Osteoblast (primary cell): ENCODE measurements at regions not wholly inside any gene's neighbourhood (a gene's known extent, or its start where the extent isn't known, plus 50 kb on each side); places are given as distances from the start of the nearest gene placed in this dataset.

Experiments used
- DNase-seq: peaks from one replicate; pipeline ENCODE4 v3.0.0; 2011; ENCODE audit warnings: low spot score, mixed read lengths; ENCODE audit not compliant: insufficient read length; ENCODE audit errors: missing footprints
- H2AFZ ChIP-seq: 2 replicates; pipeline ENCODE4 v1.6.0; 2011; ENCODE audit warnings: mild to moderate bottlenecking, low read length
- H3K27ac ChIP-seq: 2 replicates; pipeline ENCODE4 v1.5.1; 2011; ENCODE audit warnings: mild to moderate bottlenecking, low read depth, low read length, moderate library complexity
- H3K27me3 ChIP-seq: 2 replicates; pipeline ENCODE4 v1.6.0; 2012; ENCODE audit warnings: mild to moderate bottlenecking, control low read depth, inconsistent platforms, low read length, moderate library complexity; ENCODE audit not compliant: insufficient read depth
- H3K36me3 ChIP-seq: 2 replicates; pipeline ENCODE4 v1.5.1; 2011; ENCODE audit warnings: mild to moderate bottlenecking, low read length, control low read depth, moderate library complexity; ENCODE audit not compliant: insufficient read depth
- H3K4me1 ChIP-seq: 2 replicates; pipeline ENCODE4 v1.5.1; 2011; ENCODE audit warnings: mild to moderate bottlenecking, low read length, control low read depth, moderate library complexity; ENCODE audit not compliant: insufficient read depth
- H3K4me2 ChIP-seq: 2 replicates; pipeline ENCODE4 v1.6.0; 2011; ENCODE audit warnings: mild to moderate bottlenecking, low read length; ENCODE audit not compliant: insufficient read depth
- H3K4me3 ChIP-seq: fragments of 200-600 bp; sonication (generic); 3 replicates; pipeline ENCODE4 v1.5.1; 2012; ENCODE audit warnings: mild to moderate bottlenecking, low read length, inconsistent platforms; ENCODE audit not compliant: insufficient read depth
- H3K79me2 ChIP-seq: 2 replicates; pipeline ENCODE4 v1.6.0; 2012; ENCODE audit warnings: mild to moderate bottlenecking, low read length, control low read depth, inconsistent platforms; ENCODE audit not compliant: insufficient read depth
- H3K9me3 ChIP-seq: 2 replicates; pipeline ENCODE4 v1.5.1; 2011; ENCODE audit warnings: low read depth, low read length, control low read depth
- H4K20me1 ChIP-seq: 2 replicates; pipeline ENCODE4 v1.6.0; 2012; ENCODE audit warnings: mild to moderate bottlenecking, low read length, control low read depth; ENCODE audit not compliant: insufficient read depth
- CTCF ChIP-seq: IDR thresholded peaks from 2 replicates; pipeline ENCODE4 v1.5.1; 2011; ENCODE audit warnings: mild to moderate bottlenecking, low read depth, low read length, moderate library complexity; ENCODE audit errors: extremely low read depth

GRCh38 chr4:93888308-93888707 is 59.8 kb downstream of the ATOH1 start:
- Histone ChIP-seq H3K36me3 (no peaks in the 10 kb centered on the region), H3K79me2 (no peaks in the 10 kb centered on the region), H3K27me3 (no peaks in the 10 kb centered on the region), H3K9me3 (no peaks in the 10 kb centered on the region), H3K4me3 (no peak overlapping the region), H3K4me2 (no peak overlapping the region), H3K27ac (no peak overlapping the region), H2AFZ (no peak overlapping the region), H4K20me1 (no peaks in the 10 kb centered on the region), H3K4me1 (no peaks in the 10 kb centered on the region)
- no peak for TF ChIP-seq CTCF
- DNase-seq: no peak

- Histone ChIP-seq H3K79me2 (no peaks in the 10 kb centered on the region), H3K9me3 (no peaks in the 10 kb centered on the region), H4K20me1 (no peaks in the 10 kb centered on the region), H3K27me3 (no peaks in the 10 kb centered on the region), H3K27ac (no peak overlapping the region), H2AFZ (no peak overlapping the region), H3K4me2 (no peak overlapping the region), H3K4me1 (no peaks in the 10 kb centered on the region), H3K36me3 (no peaks in the 10 kb centered on the region), H3K4me3 (no peak overlapping the region)
- DNase-seq: no peak
- TF ChIP-seq CTCF: no peak
These were observed 60.2 kb downstream of the ATOH1 start for GRCh38 chr4:93888768-93889167.

GRCh38 chr4:93891244-93891643 is 62.7 kb downstream of the ATOH1 start:
- no peak for TF ChIP-seq CTCF
- Histone ChIP-seq H2AFZ (no peak overlapping the region), H4K20me1 (no peaks in the 10 kb centered on the region), H3K79me2 (no peaks in the 10 kb centered on the region), H3K9me3 (no peaks in the 10 kb centered on the region), H3K27ac (no peak overlapping the region), H3K4me2 (no peak overlapping the region), H3K36me3 (no peaks in the 10 kb centered on the region), H3K4me3 (no peak overlapping the region), H3K27me3 (no peaks in the 10 kb centered on the region), H3K4me1 (no peaks in the 10 kb centered on the region)
- DNase-seq: no peak

DNA sequence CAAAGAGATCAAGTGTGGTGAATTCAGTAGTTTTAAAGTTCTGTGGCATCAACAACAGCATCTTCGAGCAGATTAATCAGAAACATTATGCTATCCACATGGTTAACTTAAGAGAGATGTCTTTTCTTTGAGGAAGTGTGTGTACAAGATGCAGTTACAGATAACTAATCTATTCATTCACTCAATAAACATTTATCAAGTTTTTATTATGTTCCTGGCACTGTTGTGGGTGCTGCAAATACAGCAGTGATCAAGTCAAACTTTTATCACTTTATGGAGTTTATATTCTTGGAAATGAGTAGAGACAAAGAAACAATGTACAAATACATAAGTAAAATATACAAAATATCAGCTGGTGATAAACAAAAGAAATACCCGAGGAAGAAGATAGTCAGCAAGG is 66.4 kb downstream of the ATOH1 start:
- H3K79me2 ChIP-seq: no peaks in the 10 kb centered on the region
- TF ChIP-seq CTCF: no peak
- H3K27me3 ChIP-seq: no peaks in the 10 kb centered on the region
- no peaks in the 10 kb centered on the region for H3K36me3 ChIP-seq
- H3K9me3 ChIP-seq: no peaks in the 10 kb centered on the region
- H3K4me3 ChIP-seq: no peak overlapping the region
- H3K4me2 ChIP-seq: no peak overlapping the region
- no peaks in the 10 kb centered on the region for H3K4me1 ChIP-seq
- H3K27ac ChIP-seq: no peak overlapping the region
- no peaks in the 10 kb centered on the region for H4K20me1 ChIP-seq
- DNase-seq: no peak
- H2AFZ ChIP-seq: no peak overlapping the region
